A549 (cell line): ENCODE measurements at regions not wholly inside any gene's neighbourhood (a gene's known extent, or its start where the extent isn't known, plus 50 kb on each side); places are given as distances from the start of the nearest gene placed in this dataset.

Experiments used
- CBX2 ChIP-seq: fragments of 200-600 bp; sonication (generic); IDR thresholded peaks from 2 replicates; pipeline ENCODE4 v1.6.1; 2016; ENCODE audit warnings: low read depth, mild to moderate bottlenecking, borderline replicate concordance
- POLR2A ChIP-seq: IDR thresholded peaks from 2 replicates; pipeline ENCODE4 v1.6.1; 2012; ENCODE audit warnings: mild to moderate bottlenecking, low read length
- RAD21 ChIP-seq, 2 experiments: fragments of >200 bp in 1 of 2; sonication (Bioruptor Twin) in 1 of 2; formaldehyde crosslinking in 1 of 2; IDR thresholded peaks in 1 of 2; conservative IDR thresholded peaks in 1 of 2; 2 replicates in 1 of 2; 3 replicates in 1 of 2; pipeline ENCODE4 v1.6.1; 2012 to 2018; ENCODE audit warnings: inconsistent platforms in 1 of 2
- TF ChIP-seq, protein P1 (sequence below): fragments of 450-650 bp; IDR thresholded peaks from 2 replicates; pipeline ENCODE4 v1.6.1; 2014; ENCODE audit warnings: antibody characterized with exemption
- TF ChIP-seq, protein P2 (sequence below): fragments of >200 bp; sonication (Bioruptor Twin); formaldehyde crosslinking; IDR thresholded peaks from 3 replicates; pipeline ENCODE4 v1.5.1; 2016

DNA sequence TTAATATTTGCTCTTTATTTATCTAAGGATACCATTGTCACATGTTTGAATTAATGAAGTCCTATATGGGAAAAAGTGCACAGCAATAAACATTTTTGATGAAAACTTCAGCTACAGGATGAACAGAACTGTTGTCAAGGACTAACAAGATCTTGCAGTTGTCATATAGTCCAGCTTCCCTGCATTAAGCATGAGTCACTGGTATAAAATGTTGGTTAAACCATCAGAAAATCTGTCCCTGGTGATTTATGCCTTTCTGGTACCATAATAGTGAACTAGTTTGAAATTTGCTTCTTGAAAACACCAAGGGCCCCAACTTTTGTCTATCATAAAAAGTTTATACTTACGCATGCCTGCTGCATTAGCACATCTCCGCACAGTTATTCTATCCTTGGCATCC, 60.4 kb upstream of the RSPO3 start:
- no peak for TF ChIP-seq POLR2A
- no peak for TF ChIP-seq RAD21 (conservative IDR thresholded peaks at IDR 0.05 in 1 of 2, IDR thresholded peaks at IDR 0.05 in 1 of 2)
- TF ChIP-seq, protein P1, sequence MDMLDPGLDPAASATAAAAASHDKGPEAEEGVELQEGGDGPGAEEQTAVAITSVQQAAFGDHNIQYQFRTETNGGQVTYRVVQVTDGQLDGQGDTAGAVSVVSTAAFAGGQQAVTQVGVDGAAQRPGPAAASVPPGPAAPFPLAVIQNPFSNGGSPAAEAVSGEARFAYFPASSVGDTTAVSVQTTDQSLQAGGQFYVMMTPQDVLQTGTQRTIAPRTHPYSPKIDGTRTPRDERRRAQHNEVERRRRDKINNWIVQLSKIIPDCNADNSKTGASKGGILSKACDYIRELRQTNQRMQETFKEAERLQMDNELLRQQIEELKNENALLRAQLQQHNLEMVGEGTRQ, result no peak
- TF ChIP-seq, protein P2, sequence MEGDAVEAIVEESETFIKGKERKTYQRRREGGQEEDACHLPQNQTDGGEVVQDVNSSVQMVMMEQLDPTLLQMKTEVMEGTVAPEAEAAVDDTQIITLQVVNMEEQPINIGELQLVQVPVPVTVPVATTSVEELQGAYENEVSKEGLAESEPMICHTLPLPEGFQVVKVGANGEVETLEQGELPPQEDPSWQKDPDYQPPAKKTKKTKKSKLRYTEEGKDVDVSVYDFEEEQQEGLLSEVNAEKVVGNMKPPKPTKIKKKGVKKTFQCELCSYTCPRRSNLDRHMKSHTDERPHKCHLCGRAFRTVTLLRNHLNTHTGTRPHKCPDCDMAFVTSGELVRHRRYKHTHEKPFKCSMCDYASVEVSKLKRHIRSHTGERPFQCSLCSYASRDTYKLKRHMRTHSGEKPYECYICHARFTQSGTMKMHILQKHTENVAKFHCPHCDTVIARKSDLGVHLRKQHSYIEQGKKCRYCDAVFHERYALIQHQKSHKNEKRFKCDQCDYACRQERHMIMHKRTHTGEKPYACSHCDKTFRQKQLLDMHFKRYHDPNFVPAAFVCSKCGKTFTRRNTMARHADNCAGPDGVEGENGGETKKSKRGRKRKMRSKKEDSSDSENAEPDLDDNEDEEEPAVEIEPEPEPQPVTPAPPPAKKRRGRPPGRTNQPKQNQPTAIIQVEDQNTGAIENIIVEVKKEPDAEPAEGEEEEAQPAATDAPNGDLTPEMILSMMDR, result no peak
- no peak for TF ChIP-seq CBX2
